ENCODE measurements at regions not wholly inside any gene's neighbourhood (a gene's known extent, or its start where the extent isn't known, plus 50 kb on each side); places are given as distances from the start of the nearest gene placed in this dataset.
A peak's percentile ranks its signal among the peaks of the same experiment; 100 is the strongest.
"Not testable (repeated sequence)": the region's sequence is repeated elsewhere in the genome, so short reads cannot be mapped to it uniquely, and the experiment has no call there.

- DNase-seq, result not testable (repeated sequence)
Observed at GRCh38 chr2:76697439-76697838, 824.7 kb downstream of the LRRTM4 start.

- no peak for DNase-seq
Observed at GRCh38 chr2:76692908-76693307, 829.3 kb downstream of the LRRTM4 start.

GRCh38 chr2:76688732-76689131 lies 833.4 kb downstream of the LRRTM4 start:
- DNase-seq, result no peak

DNA sequence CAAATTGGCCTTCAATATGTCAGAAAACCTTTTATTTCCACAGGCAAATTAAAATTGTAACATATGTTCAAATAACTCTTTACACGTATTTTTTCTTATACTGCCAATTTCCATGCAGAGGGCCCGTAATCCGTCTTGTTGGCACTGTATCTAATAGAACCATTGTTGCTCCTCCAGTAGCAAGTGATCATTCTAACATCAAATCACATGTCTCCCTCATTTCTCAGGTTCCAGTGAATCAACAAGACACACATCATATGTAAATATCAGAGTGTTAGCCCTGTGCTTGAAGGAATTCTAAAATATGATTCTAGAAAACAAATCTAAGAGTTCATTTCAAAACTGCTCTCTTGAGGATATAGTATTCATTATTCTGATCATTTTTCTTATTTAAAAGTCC lies 834.3 kb downstream of the LRRTM4 start:
- DNase-seq, result no peak

DNA sequence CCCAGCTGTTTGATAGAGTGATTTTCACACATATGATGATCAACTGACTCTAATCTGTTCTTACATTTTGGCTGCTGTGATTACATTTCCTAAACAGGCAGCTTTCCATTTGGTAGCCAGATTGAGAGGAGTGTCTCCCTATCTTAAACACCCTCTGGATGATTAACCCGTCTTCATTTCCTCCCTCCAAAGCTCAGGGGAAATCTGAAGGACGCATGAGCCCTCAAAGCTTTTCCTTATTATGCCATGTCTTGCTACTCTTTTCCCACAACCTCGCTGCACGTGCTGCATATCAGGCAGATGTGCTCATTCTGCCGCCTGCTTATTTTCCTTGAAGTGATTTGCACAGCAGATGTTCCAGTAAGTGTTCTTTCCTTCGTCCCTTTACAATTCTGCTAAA lies 837.4 kb downstream of the LRRTM4 start:
- DNase-seq, result peak in 2 of 3 donors; percentile 21 to 62

GRCh38 chr2:76679025-76679396 lies 843.2 kb downstream of the LRRTM4 start:
- no peak for DNase-seq

- no peak for DNase-seq
Observed at GRCh38 chr2:76678383-76679024, 843.7 kb downstream of the LRRTM4 start.

GRCh38 chr2:76675212-76675611 lies 847.0 kb downstream of the LRRTM4 start:
- no peak for DNase-seq

DNA sequence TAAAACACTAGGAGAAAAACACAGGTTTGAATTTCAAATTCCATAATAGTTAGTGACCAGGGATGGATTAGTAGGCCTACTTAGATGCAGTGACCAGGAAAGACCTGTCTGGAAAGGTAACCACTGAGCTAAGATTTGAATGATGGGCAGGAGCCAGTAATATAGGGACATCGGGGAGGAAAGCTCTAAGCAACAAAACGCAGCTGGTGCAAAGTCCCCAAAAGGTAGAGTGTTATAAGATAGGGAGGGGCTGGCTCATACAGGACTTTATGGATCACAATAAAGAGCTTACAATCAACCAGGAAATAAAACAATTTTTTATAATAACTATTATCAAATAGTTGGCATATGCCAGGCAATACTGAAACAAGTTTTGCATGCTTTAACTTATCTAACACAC lies 849.4 kb downstream of the LRRTM4 start:
- DNase-seq, result no peak

DNA sequence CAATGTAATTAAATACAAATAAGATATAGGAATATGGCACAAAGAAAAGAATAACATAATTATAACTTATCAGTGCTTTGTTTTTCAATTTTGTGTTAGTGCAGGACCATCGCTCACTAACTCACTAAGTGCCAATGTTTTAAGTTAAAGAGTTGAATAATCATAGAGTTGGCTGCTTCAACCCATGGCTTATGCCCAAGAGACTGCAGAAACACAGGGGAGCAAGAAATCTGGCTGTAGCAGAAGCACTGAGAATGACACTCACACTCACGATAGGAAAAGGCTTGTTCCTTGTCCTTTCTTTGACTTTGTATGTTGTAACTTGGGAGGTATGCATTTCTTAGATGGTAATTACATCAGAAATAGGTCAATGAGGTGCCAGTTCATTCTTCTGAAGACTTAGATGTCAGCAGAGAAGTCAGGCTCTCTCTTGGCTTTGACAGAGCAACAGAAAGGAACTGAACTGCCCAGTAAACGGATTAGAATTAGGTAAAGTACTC lies 852.2 kb downstream of the LRRTM4 start:
- peak in 1 of 3 donors; percentile 3 for DNase-seq

DNA sequence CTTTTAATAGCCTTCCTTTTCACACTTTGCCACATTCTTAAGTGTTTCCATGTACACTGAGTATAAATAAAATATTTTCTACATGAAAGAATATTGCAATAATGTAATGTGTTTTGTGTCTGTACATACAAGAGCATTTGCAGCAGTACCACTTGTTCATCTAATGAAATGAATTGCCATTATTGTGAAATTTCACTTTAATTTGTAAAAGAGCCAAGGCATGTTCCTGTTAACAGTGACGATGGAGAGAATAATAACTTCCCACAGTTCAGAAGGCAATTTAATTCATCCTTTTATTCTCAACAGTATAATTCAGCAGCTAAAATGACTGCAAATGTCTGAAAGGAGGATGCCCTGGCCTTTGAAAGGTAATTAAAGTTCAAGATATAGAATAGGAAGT lies 853.9 kb downstream of the LRRTM4 start:
- no peak for DNase-seq

- peak in 2 of 3 donors; percentile 57 to 67 for DNase-seq
Observed at GRCh38 chr2:76667821-76668271, 854.3 kb downstream of the LRRTM4 start.

DNA sequence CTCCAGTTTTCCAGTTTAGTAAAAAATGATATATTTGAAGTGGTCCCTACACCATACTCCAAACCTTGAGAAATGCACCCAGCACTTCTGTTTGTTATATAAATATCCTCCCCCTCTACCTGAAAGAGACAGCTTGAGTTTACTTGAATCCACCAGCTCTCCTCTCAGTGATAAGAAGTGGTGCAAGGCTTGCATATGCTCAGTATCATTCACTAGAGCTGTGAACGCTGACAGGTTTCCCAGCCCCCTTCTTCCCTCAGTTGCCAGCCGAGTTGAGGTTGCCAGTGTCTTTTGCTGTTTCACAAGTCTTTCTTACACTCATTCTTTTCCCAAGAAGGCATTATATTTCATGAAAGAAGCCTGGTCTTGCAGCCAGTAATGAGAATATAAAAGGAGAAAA lies 880.0 kb downstream of the LRRTM4 start:
- DNase-seq, result no peak

GRCh38 chr2:76641506-76641905 lies 880.7 kb downstream of the LRRTM4 start:
- no peak for DNase-seq

GRCh38 chr2:76640905-76641304 lies 881.3 kb downstream of the LRRTM4 start:
- peak in 2 of 3 donors; percentile 2 to 4 for DNase-seq

DNA sequence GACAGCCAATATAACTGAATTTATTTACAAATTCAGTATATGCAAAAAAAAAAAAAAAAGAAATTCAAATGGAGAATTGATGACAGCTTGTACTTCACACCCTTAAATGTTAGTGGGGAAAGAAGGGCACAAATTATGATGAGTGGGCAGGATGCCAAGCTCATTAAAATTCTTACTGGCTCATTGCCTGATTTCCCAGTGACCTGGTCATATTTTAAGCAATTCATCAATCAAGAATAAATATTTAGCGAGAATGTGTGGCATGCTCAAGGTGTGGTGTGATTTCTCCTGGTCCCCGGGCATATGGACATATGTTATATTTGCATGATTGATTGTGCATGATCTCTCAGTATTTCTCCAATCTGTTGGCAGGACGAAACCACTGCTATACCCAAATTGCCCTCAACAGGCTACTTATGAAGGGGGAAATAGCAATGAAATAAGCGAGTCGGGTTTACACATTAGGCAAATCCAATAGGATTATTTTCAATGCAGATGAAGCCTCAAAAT lies 883.0 kb downstream of the LRRTM4 start:
- no peak for DNase-seq

DNA sequence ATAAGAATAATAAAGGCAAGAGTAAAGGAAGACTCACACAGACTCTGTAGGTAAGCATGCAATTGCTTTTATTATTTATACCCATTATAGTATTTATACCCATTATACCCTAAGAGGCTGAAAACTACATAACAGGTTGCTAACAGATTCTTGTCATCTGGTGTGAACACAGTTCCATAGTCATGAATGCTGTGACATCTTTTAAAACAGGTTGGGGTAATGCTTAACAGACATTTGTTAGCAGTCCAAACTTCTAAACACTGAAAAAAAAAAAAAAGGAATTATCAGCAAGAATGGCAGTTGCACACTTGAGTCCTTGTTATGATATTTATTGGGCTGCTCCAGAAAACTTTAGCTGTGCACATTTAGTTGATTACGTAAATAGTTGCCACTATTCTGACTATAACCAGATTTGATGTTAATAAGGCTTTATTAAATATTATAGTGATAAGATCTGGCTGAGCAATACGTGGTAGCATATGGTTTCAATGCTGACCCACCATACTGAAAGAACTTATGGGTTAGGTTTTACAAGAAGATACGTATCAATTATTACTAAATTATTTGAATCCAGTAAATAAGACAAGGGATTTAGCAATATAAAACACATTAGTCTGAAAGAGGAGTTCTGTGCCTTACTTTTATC lies 888.8 kb downstream of the LRRTM4 start:
- no peak for DNase-seq

- no peak for DNase-seq
Observed at GRCh38 chr2:76625101-76625500, 897.1 kb downstream of the LRRTM4 start.

DNA sequence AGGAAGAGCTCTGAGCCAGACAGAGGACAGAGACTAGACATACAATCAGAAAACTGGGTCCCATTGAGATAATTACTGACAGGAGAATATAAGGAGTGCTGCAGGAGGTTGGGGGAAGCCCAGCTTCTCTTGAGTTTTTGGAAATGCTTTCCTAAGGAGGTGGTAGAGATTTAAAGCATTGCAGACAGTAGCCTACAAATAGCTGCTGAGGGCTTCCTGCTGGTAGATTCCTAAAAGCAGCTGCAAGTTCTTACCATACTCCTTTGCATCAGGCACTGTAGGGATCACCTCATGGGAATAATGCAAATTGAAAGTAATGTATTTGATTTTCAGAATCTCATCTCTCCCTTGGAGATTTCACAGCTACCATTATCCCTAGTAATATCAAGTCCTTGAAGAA lies 902.6 kb upstream of the GCFC2 start:
- DNase-seq, result no peak

GRCh38 chr2:76612764-76613163 lies 902.0 kb upstream of the GCFC2 start:
- no peak for DNase-seq

GRCh38 chr2:76610451-76610850 lies 899.7 kb upstream of the GCFC2 start:
- DNase-seq, result no peak

- DNase-seq, result peak; percentile 71 to 86 (median 78)
Observed at GRCh38 chr2:76599732-76600368, 889.1 kb upstream of the GCFC2 start.

DNA sequence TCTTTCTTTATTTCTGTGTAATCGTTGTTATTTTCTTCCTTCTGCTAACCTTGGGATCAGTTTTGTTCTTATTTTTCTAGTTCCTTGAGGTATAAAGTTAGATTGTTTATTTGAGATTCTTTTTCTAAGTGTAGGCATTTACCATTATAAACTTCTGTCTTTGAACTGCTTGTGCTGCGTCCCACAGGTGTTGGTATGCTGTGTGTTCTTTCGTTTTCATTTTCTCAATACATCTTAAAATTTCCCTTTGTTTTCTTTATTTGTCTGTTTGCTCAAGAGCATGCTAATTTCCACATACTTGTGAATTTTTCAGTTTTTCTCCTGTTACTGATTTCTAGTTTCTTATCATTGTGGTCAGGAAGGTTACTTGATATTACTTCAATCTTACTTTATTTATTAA lies 873.8 kb upstream of the GCFC2 start:
- no peak for DNase-seq
